ENCODE measurements at regions not wholly inside any gene's neighbourhood (a gene's known extent, or its start where the extent isn't known, plus 50 kb on each side); places are given as distances from the start of the nearest gene placed in this dataset.

DNA sequence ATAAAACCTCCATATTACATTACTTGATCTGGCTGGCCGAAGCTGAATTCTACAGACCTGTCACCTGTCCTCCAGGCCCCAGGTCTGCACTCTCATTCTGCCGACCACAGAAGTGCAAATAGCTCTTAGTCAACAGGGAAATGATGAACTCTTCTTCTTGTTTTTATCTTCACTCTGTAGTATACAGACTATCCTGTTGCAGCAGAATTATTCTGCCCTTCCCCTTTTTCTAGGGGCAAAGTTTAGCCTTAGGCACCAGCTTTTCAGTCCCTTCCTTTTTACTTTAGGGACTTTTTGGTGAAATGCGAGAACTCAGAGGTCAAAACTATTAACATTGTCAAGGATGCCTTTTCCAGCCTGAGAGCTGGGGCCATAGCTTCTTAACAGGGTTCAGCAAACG lies 229.6 kb upstream of the EGLN3 start:
- Histone ChIP-seq H4K20me1 (replicated peaks; ENCODE audit: control insufficient read depth, extremely low read depth, insufficient read depth, low read length) (no peaks in the 10 kb centered on the region), H3K9me1 (replicated peaks; ENCODE audit: control insufficient read depth, extremely low read depth, insufficient read depth, low read length) (no peaks in the 10 kb centered on the region), H3K4me2 (ENCODE audit: insufficient read depth, low read length) (no peak overlapping the region), H3K4me1 (ENCODE audit: control insufficient read depth, extremely low read depth, insufficient read depth, low read length) (no peaks in the 10 kb centered on the region), H2AFZ (ENCODE audit: low read depth, low read length) (no peak overlapping the region), H3K79me2 (ENCODE audit: control insufficient read depth, insufficient read depth, low read length) (no peaks in the 10 kb centered on the region), H3K27me3 (ENCODE audit: control insufficient read depth in 2 of 2, insufficient read depth in 2 of 2, low read length in 2 of 2) (no peaks in the 10 kb centered on the region), H3K36me3 (ENCODE audit: control insufficient read depth in 2 of 2, extremely low read depth in 1 of 2, insufficient read depth in 2 of 2, low read length in 2 of 2) (no peaks in the 10 kb centered on the region), H3K9me3 (replicated peaks; ENCODE audit: control insufficient read depth, insufficient read depth, low read length) (no peaks in the 10 kb centered on the region), H3K9ac (replicated peaks; ENCODE audit: extremely low read depth, insufficient read depth, low read length) (no peak overlapping the region), H3K4me3 (replicated peaks in 1 of 3; ENCODE audit: insufficient read depth in 1 of 3, low read depth in 1 of 3, low read length in 3 of 3) (no peak overlapping the region), H3K27ac (ENCODE audit: insufficient read depth, low read depth, low read length) (no peak overlapping the region)
- no peak for TF ChIP-seq GATA2 (IDR thresholded peaks at IDR 0.05; ENCODE audit: insufficient read depth, insufficient read length, low read depth, low read length)
- TF ChIP-seq, protein P1, sequence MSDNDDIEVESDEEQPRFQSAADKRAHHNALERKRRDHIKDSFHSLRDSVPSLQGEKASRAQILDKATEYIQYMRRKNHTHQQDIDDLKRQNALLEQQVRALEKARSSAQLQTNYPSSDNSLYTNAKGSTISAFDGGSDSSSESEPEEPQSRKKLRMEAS (IDR thresholded peaks at IDR 0.05; ENCODE audit: insufficient read depth, insufficient read length) = no peak
- TF ChIP-seq EZH2 (IDR thresholded peaks at IDR 0.05; ENCODE audit: borderline replicate concordance, low read depth, low read length, severe bottlenecking) = no peak
- TF ChIP-seq POLR2A (IDR thresholded peaks at IDR 0.05; ENCODE audit: low read depth, low read length) = no peak
- no peak for TF ChIP-seq FOS (IDR thresholded peaks at IDR 0.05; ENCODE audit: borderline replicate concordance, insufficient read depth, low read length)
- no peak for TF ChIP-seq POLR2AphosphoS5 (IDR thresholded peaks at IDR 0.05; ENCODE audit: insufficient read depth, low read depth, low read length)
- no peak for TF ChIP-seq MYC (IDR thresholded peaks at IDR 0.05; ENCODE audit: low read depth, low read length)
- ChIA-PET CTCF (interaction anchor here (1.0 kb wide), 1 partner anchor 53 kb away, joined by 3 read pairs; no protein-coding TSS in a partner anchor), POLR2A (no interaction called here)
- DNase-seq (ENCODE audit: low read depth, low spot score) (no peak), FAIRE-seq (no peak)
- dilution Hi-C loops (cut with MboI; ENCODE audit: extremely low pct_ligation_motif_present, low sequenced_read_pairs) = no loop called here
- intact Hi-C loops (cut with micrococcal nuclease) = no loop called here
- no TSS peak for BruUV-seq (replicated peaks)

DNA sequence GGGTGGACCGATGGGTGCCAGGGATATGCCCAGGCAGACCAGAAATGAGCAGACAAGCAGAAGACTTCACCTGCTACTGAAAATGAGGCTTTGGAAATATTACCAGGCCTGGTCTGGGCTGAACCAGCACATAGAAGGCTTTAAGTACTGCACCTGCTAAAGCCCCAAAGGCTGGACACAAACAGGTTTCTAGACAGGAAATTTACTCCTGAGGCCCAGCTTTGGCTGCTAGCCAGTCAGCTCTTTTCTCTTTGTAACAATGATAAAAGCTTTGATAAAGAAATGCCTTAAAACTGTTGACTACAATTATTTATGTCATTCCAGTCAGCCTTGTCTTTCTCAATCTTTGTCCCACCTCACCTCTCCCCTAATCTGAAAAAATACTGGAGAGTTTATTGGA lies 228.9 kb upstream of the EGLN3 start:
- Histone ChIP-seq H2AFZ (ENCODE audit: low read depth, low read length) (no peak overlapping the region), H3K27me3 (ENCODE audit: control insufficient read depth in 2 of 2, insufficient read depth in 2 of 2, low read length in 2 of 2) (no peaks in the 10 kb centered on the region), H3K9ac (replicated peaks; ENCODE audit: extremely low read depth, insufficient read depth, low read length) (no peak overlapping the region), H3K4me2 (ENCODE audit: insufficient read depth, low read length) (no peak overlapping the region), H3K9me3 (replicated peaks; ENCODE audit: control insufficient read depth, insufficient read depth, low read length) (no peaks in the 10 kb centered on the region), H3K79me2 (ENCODE audit: control insufficient read depth, insufficient read depth, low read length) (no peaks in the 10 kb centered on the region), H4K20me1 (replicated peaks; ENCODE audit: control insufficient read depth, extremely low read depth, insufficient read depth, low read length) (no peaks in the 10 kb centered on the region), H3K27ac (ENCODE audit: insufficient read depth, low read depth, low read length) (no peak overlapping the region), H3K36me3 (ENCODE audit: control insufficient read depth in 2 of 2, extremely low read depth in 1 of 2, insufficient read depth in 2 of 2, low read length in 2 of 2) (no peaks in the 10 kb centered on the region), H3K4me3 (replicated peaks in 1 of 3; ENCODE audit: insufficient read depth in 1 of 3, low read depth in 1 of 3, low read length in 3 of 3) (no peak overlapping the region), H3K4me1 (ENCODE audit: control insufficient read depth, extremely low read depth, insufficient read depth, low read length) (no peaks in the 10 kb centered on the region), H3K9me1 (replicated peaks; ENCODE audit: control insufficient read depth, extremely low read depth, insufficient read depth, low read length) (no peaks in the 10 kb centered on the region)
- TF ChIP-seq MYC (IDR thresholded peaks at IDR 0.05; ENCODE audit: low read depth, low read length) = no peak
- TF ChIP-seq EZH2 (IDR thresholded peaks at IDR 0.05; ENCODE audit: borderline replicate concordance, low read depth, low read length, severe bottlenecking) = no peak
- TF ChIP-seq, protein P1 (IDR thresholded peaks at IDR 0.05; ENCODE audit: insufficient read depth, insufficient read length) = no peak
- no peak for TF ChIP-seq GATA2 (IDR thresholded peaks at IDR 0.05; ENCODE audit: insufficient read depth, insufficient read length, low read depth, low read length)
- BruUV-seq (replicated peaks) = no TSS peak
- dilution Hi-C loops (cut with MboI; ENCODE audit: extremely low pct_ligation_motif_present, low sequenced_read_pairs) = no loop called here
- intact Hi-C loops (cut with micrococcal nuclease) = no loop called here
- CTCF ChIA-PET = no interaction called here
- FAIRE-seq = no peak
- DNase-seq (ENCODE audit: low read depth, low spot score) = no peak
- POLR2A ChIA-PET = no interaction called here

Data from endothelial cell of umbilical vein (primary cell).